ENCODE measurements at regions not wholly inside any gene's neighbourhood (a gene's known extent, or its start where the extent isn't known, plus 50 kb on each side); places are given as distances from the start of the nearest gene placed in this dataset.
A peak's percentile ranks its signal among the peaks of the same experiment; 100 is the strongest.

GRCh38 chr3:150213577-150213976 is 194.5 kb upstream of the TSC22D2 start:
- DNase-seq, result no peak

- no peak for DNase-seq
Measured at GRCh38 chr3:150210461-150211110, 197.5 kb upstream of the TSC22D2 start.

- no peak for DNase-seq
Measured at GRCh38 chr3:150203273-150203672, 204.8 kb upstream of the TSC22D2 start.

DNA sequence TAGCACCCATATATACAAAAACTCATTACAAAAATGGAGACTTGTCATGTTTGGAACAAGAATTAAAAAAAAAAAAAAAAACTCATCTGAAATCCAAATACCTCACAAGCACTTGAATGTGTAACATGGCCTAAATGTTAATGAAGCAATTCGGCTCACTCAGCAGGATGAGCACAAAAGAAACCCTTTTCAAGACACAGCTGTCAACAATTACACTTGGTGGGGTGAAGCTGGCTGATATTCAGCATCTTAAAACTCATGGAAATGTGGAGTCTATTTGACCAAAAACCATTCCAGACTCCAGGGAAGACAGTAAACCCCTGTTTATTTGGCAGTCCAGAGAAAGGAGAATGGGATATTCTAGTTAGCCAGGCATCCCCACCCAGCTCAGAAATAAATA is 205.4 kb upstream of the TSC22D2 start:
- no peak for DNase-seq

DNA sequence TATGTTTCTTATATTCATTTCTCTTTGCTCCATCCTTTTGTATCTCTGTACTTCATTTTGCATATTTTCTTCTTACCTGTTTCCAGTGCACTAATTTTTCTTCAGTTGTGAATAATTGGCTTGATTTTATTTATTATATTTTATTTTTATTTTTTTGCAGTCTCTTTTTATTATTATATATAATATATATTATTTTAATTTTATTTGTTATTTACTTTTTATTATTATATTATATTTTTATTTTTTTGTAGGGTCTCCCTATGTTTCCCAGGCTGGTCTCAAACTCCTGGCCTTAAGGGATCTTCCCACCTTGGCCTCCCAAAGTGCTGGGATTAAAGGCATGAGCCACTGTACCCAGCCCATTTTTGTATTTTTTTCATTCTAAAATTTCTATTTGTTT is 213.1 kb upstream of the TSC22D2 start:
- no peak for DNase-seq

DNA sequence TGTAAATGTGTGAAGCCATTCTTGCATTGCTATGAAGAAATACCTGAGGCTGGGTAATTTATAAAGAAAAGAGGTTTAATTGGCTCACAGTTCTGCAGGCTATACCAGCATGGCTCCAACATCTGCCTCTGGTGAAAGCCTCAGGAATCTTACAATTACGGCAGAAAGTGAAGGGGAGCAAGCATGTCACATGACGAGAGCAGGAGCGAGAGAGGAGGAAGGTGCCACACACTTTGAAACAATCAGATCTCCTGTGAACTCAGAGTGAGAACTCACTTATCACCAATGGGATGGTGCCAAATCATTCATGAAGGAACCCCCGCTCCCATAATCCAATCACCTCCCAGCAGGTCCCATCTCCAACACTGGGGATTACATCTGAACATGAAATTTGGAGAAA is 213.6 kb upstream of the TSC22D2 start:
- DNase-seq, result no peak

DNA sequence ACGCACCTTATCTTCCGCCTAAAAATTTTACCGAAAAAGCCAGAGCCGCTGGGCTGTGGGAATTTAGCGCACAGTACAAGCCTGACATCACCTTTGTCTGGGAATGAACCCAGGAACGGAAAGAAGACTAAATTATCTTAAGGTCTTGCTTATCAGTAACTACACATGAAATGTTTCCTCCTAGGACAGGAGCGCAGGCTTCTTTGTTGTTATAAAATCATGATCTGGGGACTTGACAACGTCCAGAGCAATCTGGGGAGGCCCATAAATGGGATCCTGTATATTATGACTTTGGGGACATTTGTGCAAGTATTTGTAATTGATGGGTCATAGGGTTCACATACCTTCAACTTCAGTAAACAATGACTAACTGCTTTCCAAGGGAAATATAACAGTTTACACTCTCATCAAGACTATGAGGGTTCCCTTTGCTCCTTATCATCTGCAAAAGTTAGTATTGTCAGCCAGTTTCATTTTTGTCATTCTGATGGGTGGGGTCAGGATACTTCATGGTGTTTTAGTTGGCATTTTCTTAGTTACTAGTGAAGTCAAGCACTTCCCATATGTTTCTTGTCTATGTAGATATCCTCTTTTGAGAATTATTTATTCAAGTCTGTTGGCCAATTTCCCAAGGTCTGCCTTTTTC is 213.9 kb upstream of the PFN2 start:
- no peak for DNase-seq

GRCh38 chr3:150183678-150184425 is 213.2 kb upstream of the PFN2 start:
- DNase-seq, result peak; percentile 62

- DNase-seq, result no peak
Measured at GRCh38 chr3:150180334-150180733, 209.6 kb upstream of the PFN2 start.

- no peak for DNase-seq
Measured at GRCh38 chr3:150179330-150179729, 208.6 kb upstream of the PFN2 start.

- no peak for DNase-seq
Measured at GRCh38 chr3:150177673-150178381, 207.1 kb upstream of the PFN2 start.

- DNase-seq, result no peak
Measured at GRCh38 chr3:150174179-150174578, 203.5 kb upstream of the PFN2 start.

GRCh38 chr3:150172356-150172755 is 201.7 kb upstream of the PFN2 start:
- no peak for DNase-seq

GRCh38 chr3:150170852-150171520 is 200.3 kb upstream of the PFN2 start:
- no peak for DNase-seq

DNA sequence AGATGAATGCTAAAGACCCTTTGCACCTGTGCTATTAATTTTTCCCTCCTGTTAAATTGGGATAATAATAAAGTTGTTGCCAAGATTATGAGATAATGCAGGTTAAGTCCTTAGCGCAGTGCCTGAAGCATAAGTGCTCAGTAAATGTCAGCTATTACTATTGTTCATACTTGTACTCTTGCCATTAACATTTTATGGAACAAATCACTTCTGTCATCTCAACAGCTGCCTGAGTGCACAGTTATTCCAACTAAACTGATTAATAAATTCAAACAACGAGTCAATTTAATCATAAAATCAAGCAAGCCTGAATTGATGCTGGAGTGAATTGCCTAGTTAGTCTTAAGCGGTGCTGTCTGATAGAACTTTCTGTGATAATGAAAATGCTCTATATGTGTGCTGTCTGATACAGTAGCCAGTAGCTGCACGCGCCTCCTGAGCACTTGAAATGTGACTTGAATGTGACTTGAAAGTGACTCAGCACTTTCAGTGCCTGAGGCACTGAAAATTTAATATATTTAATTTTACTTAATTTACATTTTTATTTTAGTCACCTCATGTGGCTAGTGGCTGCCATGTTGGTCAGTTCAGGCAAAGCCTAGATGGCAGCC is 198.7 kb upstream of the PFN2 start:
- DNase-seq, result no peak

DNA sequence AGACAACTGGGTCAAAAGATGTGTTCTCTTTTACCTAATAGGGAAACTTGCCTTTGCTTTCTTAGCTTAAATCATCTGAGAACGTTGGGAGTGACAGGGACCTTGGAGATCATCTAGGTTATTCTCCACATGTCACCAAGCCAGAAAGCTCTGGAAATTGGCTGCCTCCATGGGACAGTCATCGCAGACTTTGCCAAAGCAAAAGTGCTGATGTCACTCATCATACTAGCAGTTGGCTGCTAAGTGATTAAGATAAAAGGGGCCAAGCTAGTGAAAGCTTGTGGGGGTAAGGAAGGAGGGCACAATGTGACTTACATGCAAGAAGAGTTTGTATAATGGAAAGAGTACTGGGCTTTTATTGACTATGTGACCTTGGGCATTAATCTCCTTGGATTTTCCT is 198.0 kb upstream of the PFN2 start:
- no peak for DNase-seq

DNA sequence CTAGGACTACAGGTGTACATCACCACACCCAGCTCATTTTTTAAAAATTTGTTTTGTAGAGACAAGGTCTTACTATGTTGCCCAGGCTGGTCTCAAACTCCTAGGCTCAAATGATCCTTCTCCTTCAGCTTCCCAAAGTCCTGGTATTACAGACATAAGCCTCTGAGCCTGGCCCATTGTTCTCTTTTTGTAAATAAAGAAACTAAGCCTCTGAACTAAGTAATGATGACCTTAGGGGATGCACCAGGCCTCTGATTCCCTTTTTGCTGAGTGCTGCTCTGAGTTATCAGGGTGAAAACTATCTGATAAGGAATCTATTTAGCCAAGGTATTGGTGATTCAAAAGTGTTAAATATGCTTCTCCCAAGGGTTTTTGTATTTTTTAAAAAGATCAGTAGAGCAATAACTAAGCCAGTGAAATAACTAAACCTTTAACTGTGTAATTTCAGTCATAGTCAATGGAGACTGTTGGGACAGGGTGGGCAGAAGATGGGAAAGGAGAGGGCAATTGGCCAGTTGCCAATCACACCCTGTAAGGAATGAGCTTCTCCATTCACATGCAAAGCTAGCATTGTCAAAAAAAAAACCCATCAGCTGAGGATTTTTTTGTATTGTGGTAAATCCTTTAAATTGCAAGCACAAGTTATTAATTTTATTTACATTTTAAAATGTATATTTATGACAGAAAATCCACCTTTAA is 194.8 kb upstream of the PFN2 start:
- no peak for DNase-seq

GRCh38 chr3:150161011-150161410 is 190.3 kb upstream of the PFN2 start:
- no peak for DNase-seq

DNA sequence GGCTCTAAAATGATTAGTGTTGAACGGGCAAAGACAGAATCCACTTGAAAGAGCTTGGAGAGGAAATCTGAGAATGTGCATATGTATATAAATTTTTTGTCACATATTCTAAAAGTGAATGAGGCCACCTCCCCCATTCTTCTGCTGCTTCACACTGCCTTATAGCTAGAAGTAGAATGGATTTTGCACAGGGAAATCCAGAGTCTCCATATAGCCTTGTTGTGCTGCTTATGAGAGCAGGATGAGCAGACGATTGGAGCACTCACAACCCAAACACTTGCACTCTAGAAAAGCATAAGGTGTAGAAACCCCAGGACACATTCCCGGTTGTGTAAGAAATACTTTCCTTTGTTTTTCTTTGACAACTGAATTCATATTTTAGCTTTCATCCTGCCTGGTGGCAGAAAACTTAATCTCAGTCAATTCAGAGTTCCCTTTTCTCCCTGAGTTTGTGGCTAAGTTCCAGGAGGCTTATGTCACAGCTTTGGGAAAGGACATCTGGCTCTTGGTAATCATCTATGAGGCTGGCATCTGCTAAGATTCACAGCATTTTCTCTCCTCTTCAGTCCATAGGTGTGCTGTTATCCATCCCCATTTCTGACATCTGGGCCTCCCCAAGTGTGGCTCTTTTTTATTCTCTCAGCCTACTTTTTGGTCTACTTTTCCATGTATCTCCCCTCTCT is 188.4 kb upstream of the PFN2 start:
- no peak for DNase-seq

DNA sequence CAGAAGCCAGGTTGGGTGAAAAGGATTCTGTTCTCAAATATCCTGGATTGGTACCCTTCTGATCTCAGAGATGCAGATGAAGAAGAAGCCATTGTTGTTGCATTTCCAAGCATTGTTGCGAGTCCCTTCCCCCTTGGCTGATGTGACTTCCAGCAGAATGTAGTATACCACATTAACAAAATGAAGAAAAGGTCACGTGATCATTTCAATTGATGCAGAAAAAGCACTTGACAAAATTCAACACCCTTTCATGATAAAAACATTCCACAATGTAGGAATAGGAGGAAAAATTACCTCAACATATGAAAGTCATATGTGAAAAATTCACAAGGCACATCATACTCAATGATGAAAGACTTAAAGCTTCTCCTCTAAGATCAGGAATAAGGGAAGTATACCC is 181.9 kb upstream of the PFN2 start:
- no peak for DNase-seq

- no peak for DNase-seq
Measured at GRCh38 chr3:150150633-150151032, 179.9 kb upstream of the PFN2 start.

Data from stimulated activated CD8-positive, alpha-beta memory T cell treated with anti-CD3 and anti-CD28 coated beads, Interleukin-4, amount 100 ng/mL, for 48 hours (primary cell).